ENCODE measurements at regions not wholly inside any gene's neighbourhood (a gene's known extent, or its start where the extent isn't known, plus 50 kb on each side); places are given as distances from the start of the nearest gene placed in this dataset.
"Not testable (repeated sequence)": the region's sequence is repeated elsewhere in the genome, so short reads cannot be mapped to it uniquely, and the experiment has no call there.

DNA sequence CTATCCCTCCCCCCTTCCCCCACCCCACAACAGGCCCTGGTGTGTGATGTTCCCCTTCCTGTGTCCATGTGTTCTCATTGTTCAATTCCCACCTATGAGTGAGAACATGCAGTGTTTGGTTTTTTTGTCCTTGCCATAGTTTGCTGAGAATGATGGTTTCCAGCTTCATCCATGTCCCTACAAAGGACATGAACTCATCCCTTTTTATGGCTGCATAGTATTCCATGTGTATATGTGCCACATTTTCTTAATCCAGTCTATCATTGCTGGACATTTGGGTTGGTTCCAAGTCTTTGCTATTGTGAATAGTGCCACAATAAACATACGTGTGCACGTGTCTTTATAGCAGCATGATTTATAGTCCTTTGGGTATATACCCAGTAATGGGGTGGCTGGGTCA is 52.3 kb upstream of the MAN1A2 start:
- H3K4me1 Mint-ChIP-seq; H3K4me3 Mint-ChIP-seq; H3K36me3 Mint-ChIP-seq (ENCODE audit: low read depth); H3K27ac Mint-ChIP-seq; H3K27me3 Mint-ChIP-seq (ENCODE audit: low read depth); H3K9me3 Mint-ChIP-seq: not testable (repeated sequence)

DNA sequence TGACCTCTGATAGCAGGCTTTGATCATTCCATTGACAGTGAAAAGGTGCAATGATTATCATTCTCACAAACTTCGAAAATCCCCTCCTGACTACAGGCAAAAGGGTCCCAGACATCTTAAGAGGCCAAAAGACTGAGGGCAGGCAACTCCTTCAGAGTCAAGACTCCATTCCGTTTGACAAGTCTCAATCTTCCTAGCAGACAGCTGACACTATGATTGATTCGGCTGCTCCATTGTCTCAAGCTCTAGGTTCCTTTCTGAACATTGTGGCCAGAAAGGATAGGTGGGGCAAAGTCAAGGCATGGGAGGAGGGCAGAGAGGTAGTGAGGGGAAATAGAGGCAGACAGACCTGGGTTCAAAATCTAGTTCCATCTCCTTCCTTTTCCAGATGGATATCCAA is 53.7 kb upstream of the MAN1A2 start:
- Mint-ChIP-seq H3K27me3 (ENCODE audit: low read depth) (peaks cover 4% of the 10 kb centered on the region), H3K4me3 (no peak overlapping the region), H3K27ac (no peak overlapping the region), H3K9me3 (peaks cover 9% of the 10 kb centered on the region), H3K36me3 (ENCODE audit: low read depth) (no peaks in the 10 kb centered on the region), H3K4me1 (peaks cover 4% of the 10 kb centered on the region)
- TF ChIP-seq, protein P1, sequence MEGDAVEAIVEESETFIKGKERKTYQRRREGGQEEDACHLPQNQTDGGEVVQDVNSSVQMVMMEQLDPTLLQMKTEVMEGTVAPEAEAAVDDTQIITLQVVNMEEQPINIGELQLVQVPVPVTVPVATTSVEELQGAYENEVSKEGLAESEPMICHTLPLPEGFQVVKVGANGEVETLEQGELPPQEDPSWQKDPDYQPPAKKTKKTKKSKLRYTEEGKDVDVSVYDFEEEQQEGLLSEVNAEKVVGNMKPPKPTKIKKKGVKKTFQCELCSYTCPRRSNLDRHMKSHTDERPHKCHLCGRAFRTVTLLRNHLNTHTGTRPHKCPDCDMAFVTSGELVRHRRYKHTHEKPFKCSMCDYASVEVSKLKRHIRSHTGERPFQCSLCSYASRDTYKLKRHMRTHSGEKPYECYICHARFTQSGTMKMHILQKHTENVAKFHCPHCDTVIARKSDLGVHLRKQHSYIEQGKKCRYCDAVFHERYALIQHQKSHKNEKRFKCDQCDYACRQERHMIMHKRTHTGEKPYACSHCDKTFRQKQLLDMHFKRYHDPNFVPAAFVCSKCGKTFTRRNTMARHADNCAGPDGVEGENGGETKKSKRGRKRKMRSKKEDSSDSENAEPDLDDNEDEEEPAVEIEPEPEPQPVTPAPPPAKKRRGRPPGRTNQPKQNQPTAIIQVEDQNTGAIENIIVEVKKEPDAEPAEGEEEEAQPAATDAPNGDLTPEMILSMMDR (IDR thresholded peaks at IDR 0.05; ENCODE audit: unreplicated experiment in 3 of 3), result no peak

DNA sequence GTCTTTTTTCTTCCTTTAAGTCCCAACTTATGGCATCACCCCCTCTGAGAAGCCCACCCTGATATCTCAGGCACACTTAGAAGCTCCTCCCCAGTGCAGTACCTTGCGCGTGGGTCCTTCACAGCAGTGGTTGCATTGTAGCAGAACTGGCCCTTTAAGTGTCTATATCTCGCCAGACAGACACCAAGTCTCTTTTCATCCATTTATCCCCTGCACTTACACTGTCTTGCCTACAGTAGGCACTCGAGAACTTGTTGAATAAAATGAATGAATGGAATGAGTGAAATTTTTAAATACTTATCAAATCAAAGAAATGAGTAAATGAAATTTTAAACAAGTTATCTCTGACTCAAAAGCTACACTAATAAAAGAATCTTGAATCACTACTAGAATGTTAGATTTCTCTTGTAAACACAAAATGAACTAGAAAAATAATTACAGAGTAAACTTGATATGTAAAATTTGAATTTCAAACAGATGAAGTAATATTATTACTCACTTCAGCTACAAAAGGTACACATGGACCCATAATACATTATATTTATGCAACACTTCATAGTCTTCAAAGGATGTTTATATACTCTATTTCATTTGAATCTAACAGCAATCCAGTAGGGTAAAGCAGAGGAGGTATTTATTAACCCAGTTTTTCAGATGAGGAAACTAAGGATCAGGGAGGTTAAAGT is 54.7 kb upstream of the MAN1A2 start:
- H3K4me3 Mint-ChIP-seq, result no peak overlapping the region
- H3K4me1 Mint-ChIP-seq, result no peaks in the 10 kb centered on the region
- TF ChIP-seq, protein P1 (IDR thresholded peaks at IDR 0.05; ENCODE audit: unreplicated experiment in 3 of 3), result peak in 1 of 3 experiments; percentile 17

DNA sequence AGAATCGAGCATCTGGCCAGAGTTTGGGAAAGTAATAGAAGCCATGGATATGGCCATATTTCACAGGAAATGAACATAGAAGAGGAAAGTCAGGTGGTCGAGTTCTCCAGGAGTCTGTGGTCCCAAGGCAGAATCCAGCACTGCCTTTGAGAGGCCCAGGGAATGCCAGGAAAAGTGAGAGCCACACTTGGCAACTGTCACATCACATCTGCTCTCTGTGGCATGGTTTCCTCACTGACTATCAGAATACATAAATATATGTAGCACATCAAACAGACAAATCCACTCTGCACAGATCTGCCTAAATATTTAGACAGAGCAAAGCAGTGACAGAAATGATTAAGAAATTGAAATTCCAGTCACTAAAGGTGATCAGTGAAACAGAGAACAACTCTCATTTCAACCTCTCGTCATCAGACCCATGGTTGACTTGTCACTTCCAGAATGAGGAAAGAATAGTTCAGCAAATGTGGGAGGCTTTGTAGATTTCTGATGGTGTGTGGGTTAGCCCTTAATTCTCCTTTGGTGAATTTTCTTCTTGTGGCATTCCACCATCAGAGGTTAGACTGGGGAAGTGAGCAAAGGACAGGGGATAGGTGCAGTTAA is 58.8 kb upstream of the MAN1A2 start:
- TF ChIP-seq, protein P1 (IDR thresholded peaks at IDR 0.05; ENCODE audit: unreplicated experiment in 3 of 3), result no peak
- H3K36me3 Mint-ChIP-seq (ENCODE audit: low read depth), result no peaks in the 10 kb centered on the region
- H3K27me3 Mint-ChIP-seq (ENCODE audit: low read depth), result peaks cover 8% of the 10 kb centered on the region
- H3K4me1 Mint-ChIP-seq, result no peaks in the 10 kb centered on the region
- no peaks in the 10 kb centered on the region for H3K9me3 Mint-ChIP-seq
- H3K4me3 Mint-ChIP-seq, result no peak overlapping the region
- H3K27ac Mint-ChIP-seq, result no peak overlapping the region

More for the DNA sequence above, 54.7 kb upstream of the MAN1A2 start:
- no peaks in the 10 kb centered on the region for H3K36me3 Mint-ChIP-seq (ENCODE audit: low read depth)
- H3K9me3 Mint-ChIP-seq, result peaks cover 4% of the 10 kb centered on the region
- peaks cover 4% of the 10 kb centered on the region for H3K27me3 Mint-ChIP-seq (ENCODE audit: low read depth)
- H3K27ac Mint-ChIP-seq, result no peak overlapping the region

DNA sequence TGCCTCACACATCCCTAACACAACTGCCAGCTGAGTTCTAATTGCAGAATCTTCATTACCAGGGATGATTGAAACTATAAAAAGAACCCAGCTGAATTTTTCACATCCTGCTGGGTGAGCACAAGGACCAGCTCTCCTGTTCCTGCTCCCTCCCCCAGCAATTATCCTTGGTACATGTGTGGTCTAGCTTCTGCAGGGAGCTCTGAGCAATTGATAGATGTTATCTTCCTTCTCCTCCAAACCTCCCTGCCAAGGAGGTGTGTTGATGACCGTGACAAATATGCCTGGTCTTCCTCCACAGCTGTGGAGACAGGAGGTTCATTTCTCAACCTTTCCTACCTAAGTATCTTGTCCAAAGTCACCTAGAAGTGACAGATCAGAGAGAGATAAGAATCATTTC is 65.3 kb upstream of the MAN1A2 start:
- H3K27ac Mint-ChIP-seq, result no peak overlapping the region
- H3K9me3 Mint-ChIP-seq, result no peaks in the 10 kb centered on the region
- peaks cover 8% of the 10 kb centered on the region for H3K4me1 Mint-ChIP-seq
- no peak overlapping the region for H3K4me3 Mint-ChIP-seq
- H3K27me3 Mint-ChIP-seq (ENCODE audit: low read depth), result peaks cover 10% of the 10 kb centered on the region
- TF ChIP-seq, protein P1 (IDR thresholded peaks at IDR 0.05; ENCODE audit: unreplicated experiment in 3 of 3), result no peak
- no peaks in the 10 kb centered on the region for H3K36me3 Mint-ChIP-seq (ENCODE audit: low read depth)

DNA sequence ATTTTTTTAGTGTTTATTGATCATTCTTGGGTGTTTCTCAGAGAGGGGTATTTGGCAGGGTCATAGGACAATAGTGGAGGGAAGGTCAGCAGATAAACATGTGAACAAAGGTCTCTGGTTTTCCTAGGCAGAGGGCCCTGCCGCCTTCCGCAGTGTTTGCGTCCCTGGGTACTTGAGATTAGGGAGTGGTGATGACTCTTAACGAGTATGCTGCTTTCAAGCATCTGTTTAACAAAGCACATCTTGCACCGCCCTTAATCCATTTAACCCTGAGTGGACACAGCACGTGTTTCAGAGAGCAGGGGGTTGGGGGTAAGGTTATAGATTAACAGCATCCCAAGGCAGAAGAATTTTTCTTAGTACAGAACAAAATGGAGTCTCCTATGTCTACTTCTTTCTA is 67.1 kb upstream of the MAN1A2 start:
- not testable (repeated sequence) for H3K4me3 Mint-ChIP-seq; H3K4me1 Mint-ChIP-seq; H3K9me3 Mint-ChIP-seq; H3K36me3 Mint-ChIP-seq (ENCODE audit: low read depth)
- Mint-ChIP-seq H3K27ac (peak overlapping the region in 2 of 3 experiments; percentile 83 to 84), H3K27me3 (ENCODE audit: low read depth) (peaks cover 13% of the 10 kb centered on the region)

DNA sequence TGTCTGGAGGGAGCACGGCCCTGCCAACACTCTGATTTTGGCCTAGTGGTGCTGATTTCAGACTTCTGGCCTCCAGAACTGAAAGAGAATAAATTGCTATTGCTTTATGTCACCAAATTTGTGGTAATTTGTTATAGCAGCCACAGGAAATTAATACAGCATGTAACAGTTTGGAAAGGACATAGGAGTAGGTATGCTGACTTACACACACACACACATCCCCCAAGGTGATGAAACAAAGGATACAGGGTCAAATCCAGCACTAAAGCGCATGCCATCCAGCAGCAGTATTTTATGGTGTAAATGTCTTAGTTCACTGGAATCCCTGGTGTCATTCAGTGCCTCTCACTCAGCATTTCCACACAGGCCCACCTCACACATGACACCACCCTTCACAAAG is 72.2 kb upstream of the MAN1A2 start:
- Mint-ChIP-seq H3K27me3 (ENCODE audit: low read depth) (peaks cover 6% of the 10 kb centered on the region), H3K36me3 (ENCODE audit: low read depth) (no peaks in the 10 kb centered on the region), H3K4me3 (no peak overlapping the region), H3K4me1 (no peaks in the 10 kb centered on the region), H3K9me3 (no peaks in the 10 kb centered on the region), H3K27ac (no peak overlapping the region)
- TF ChIP-seq, protein P1 (IDR thresholded peaks at IDR 0.05; ENCODE audit: unreplicated experiment in 3 of 3), result no peak

Data from nephron (organoid).